GM12878 (cell line): ENCODE measurements at regions not wholly inside any gene's neighbourhood (a gene's known extent, or its start where the extent isn't known, plus 50 kb on each side); places are given as distances from the start of the nearest gene placed in this dataset.

Experiments used
- CHD2 ChIP-seq: IDR thresholded peaks from 2 replicates; pipeline ENCODE4 v1.6.1; 2011; ENCODE audit warnings: low read depth, low read length, improper control_type of control experiment, borderline replicate concordance
- CREB1 ChIP-seq: IDR thresholded peaks from 2 replicates; pipeline ENCODE4 v1.6.1; 2012; ENCODE audit warnings: low read depth, mild to moderate bottlenecking, inconsistent platforms
- EGR1 ChIP-seq, 2 experiments: IDR thresholded peaks; 1 replicate in 1 of 2; 2 replicates in 1 of 2; pipeline ENCODE4 v1.6.1; 2011 to 2012; ENCODE audit warnings: low read depth in 2 of 2, low read length in 2 of 2, borderline replicate concordance in 1 of 2, mild to moderate bottlenecking in 1 of 2, moderate library complexity in 1 of 2
- FOS ChIP-seq: IDR thresholded peaks from 3 replicates; pipeline ENCODE4 v1.6.1; 2011; ENCODE audit warnings: borderline replicate concordance; ENCODE audit not compliant: insufficient read length; ENCODE audit errors: extremely low read depth
- GATAD2B ChIP-seq: fragments of 450-650 bp; conservative IDR thresholded peaks from 2 replicates; pipeline ENCODE4 v1.6.1; 2017; ENCODE audit warnings: low read depth, mild to moderate bottlenecking, moderate library complexity
- HCFC1 ChIP-seq: fragments of 150-350 bp; IDR thresholded peaks from 2 replicates; pipeline ENCODE4 v1.6.1; 2014; ENCODE audit warnings: low read length
- KLF5 ChIP-seq: fragments of 450-650 bp; IDR thresholded peaks from 2 replicates; pipeline ENCODE4 v1.6.1; 2014; ENCODE audit warnings: mild to moderate bottlenecking; ENCODE audit not compliant: partially characterized antibody
- LARP7 ChIP-seq: fragments of 450-650 bp; IDR thresholded peaks from 2 replicates; pipeline ENCODE4 v1.6.1; 2017; ENCODE audit warnings: mild to moderate bottlenecking
- MEF2B ChIP-seq: fragments of 450-650 bp; IDR thresholded peaks from 2 replicates; pipeline ENCODE4 v1.6.1; 2018; ENCODE audit warnings: mild to moderate bottlenecking, moderate library complexity; ENCODE audit not compliant: partially characterized antibody, poor library complexity, severe bottlenecking
- MTA2 ChIP-seq: fragments of 450-650 bp; IDR thresholded peaks from 2 replicates; pipeline ENCODE4 v1.6.1; 2016; ENCODE audit warnings: low read depth, mild to moderate bottlenecking, moderate library complexity
- MYC ChIP-seq: IDR thresholded peaks from 2 replicates; pipeline ENCODE4 v1.6.1; 2011; ENCODE audit warnings: mild to moderate bottlenecking, low read length, moderate library complexity, inconsistent platforms; ENCODE audit not compliant: insufficient read depth, insufficient replicate concordance, insufficient read length, severe bottlenecking
- NFYB ChIP-seq: IDR thresholded peaks from 2 replicates; pipeline ENCODE4 v1.6.1; 2011; ENCODE audit warnings: low read depth, mild to moderate bottlenecking, low read length, improper control_type of control experiment, moderate library complexity; ENCODE audit not compliant: insufficient read depth
- NRF1 ChIP-seq: conservative IDR thresholded peaks from 2 replicates; pipeline ENCODE4 v1.6.1; 2011; ENCODE audit warnings: mild to moderate bottlenecking, low read depth, low read length, improper control_type of control experiment
- RB1 ChIP-seq: fragments of 450-650 bp; formaldehyde crosslinking; IDR thresholded peaks from 2 replicates; pipeline ENCODE4 v1.6.1; 2017; ENCODE audit warnings: mild to moderate bottlenecking, borderline replicate concordance
- RELA ChIP-seq: fragments of 450-650 bp; IDR thresholded peaks from 2 replicates; pipeline ENCODE4 v1.8.0; 2014; ENCODE audit warnings: borderline replicate concordance; ENCODE audit not compliant: partially characterized antibody
- RFX5 ChIP-seq: IDR thresholded peaks from 2 replicates; pipeline ENCODE4 v1.6.1; 2011; ENCODE audit warnings: low read depth, low read length, improper control_type of control experiment
- SMAD5 ChIP-seq: IDR thresholded peaks from 2 replicates; pipeline ENCODE4 v1.6.1; 2016; ENCODE audit warnings: antibody characterized with exemption, low read depth
- SMARCA5 ChIP-seq: fragments of 450-650 bp; IDR thresholded peaks from 2 replicates; pipeline ENCODE4 v1.6.1; 2017; ENCODE audit warnings: mild to moderate bottlenecking
- SMC3 ChIP-seq: IDR thresholded peaks from 2 replicates; pipeline ENCODE4 v1.6.1; 2011; ENCODE audit warnings: low read length, improper control_type of control experiment, borderline replicate concordance
- SPI1 ChIP-seq: IDR thresholded peaks from 2 replicates; pipeline ENCODE4 v1.6.1; 2011; ENCODE audit warnings: low read depth, mild to moderate bottlenecking, low read length, moderate library complexity, borderline replicate concordance; ENCODE audit not compliant: insufficient read depth
- SREBF1 ChIP-seq: IDR thresholded peaks from 2 replicates; pipeline ENCODE4 v1.6.1; 2012; ENCODE audit warnings: mild to moderate bottlenecking, low read length
- STAT3 ChIP-seq: IDR thresholded peaks from 2 replicates; pipeline ENCODE4 v1.6.1; 2011; ENCODE audit warnings: low read depth, low read length, improper control_type of control experiment
- TF ChIP-seq, protein P1 (sequence below): IDR thresholded peaks from 2 replicates; pipeline ENCODE4 v1.6.1; 2012; ENCODE audit warnings: improper control_type of control experiment, low read depth, low read length; ENCODE audit not compliant: insufficient replicate concordance
- TF ChIP-seq, protein P2 (sequence below): fragments of 450-650 bp; IDR thresholded peaks from 2 replicates; pipeline ENCODE4 v1.6.1; 2016; ENCODE audit warnings: mild to moderate bottlenecking

DNA sequence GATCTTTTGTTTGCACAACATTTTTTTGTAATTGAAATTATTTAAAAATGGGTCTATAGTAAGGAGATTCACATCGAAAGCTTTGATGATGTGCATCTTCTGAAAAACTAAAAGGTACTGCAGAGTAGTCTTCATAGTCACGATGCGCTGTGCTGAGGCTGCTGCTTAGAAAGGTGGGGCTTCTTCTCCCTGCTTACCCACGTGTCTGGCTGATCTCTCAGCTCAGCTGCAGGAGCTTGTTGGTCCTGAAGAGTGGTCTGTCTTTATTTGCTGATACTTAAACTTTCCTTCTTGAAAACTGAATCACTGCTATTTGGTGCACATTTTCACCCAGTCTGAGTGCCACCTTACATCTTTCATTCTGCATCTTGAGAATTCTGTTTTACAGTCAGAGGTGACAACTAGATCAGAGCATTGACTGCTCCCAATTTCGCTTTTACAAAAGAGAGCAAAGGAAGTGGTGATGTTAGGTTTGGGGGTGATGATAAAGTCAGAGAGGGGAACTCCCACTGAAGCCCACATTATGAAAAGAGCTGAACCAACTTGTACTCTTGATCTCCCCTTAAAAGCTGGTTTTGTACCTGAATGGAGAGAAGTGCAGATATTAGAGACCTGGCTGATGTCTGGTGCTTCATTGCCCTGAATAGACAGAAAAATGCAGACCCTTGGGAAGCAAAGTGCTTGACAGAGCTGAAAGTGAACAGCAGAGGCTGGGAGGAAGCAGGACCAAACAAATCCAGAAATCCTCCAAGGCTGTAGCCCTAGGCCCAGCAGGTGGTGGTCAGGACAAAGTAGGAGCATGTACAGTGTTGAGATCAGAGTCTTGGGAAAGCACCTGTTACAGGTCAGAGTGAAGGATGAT lies 984.5 kb downstream of the TSN start (continued):
- TF ChIP-seq, protein P1, sequence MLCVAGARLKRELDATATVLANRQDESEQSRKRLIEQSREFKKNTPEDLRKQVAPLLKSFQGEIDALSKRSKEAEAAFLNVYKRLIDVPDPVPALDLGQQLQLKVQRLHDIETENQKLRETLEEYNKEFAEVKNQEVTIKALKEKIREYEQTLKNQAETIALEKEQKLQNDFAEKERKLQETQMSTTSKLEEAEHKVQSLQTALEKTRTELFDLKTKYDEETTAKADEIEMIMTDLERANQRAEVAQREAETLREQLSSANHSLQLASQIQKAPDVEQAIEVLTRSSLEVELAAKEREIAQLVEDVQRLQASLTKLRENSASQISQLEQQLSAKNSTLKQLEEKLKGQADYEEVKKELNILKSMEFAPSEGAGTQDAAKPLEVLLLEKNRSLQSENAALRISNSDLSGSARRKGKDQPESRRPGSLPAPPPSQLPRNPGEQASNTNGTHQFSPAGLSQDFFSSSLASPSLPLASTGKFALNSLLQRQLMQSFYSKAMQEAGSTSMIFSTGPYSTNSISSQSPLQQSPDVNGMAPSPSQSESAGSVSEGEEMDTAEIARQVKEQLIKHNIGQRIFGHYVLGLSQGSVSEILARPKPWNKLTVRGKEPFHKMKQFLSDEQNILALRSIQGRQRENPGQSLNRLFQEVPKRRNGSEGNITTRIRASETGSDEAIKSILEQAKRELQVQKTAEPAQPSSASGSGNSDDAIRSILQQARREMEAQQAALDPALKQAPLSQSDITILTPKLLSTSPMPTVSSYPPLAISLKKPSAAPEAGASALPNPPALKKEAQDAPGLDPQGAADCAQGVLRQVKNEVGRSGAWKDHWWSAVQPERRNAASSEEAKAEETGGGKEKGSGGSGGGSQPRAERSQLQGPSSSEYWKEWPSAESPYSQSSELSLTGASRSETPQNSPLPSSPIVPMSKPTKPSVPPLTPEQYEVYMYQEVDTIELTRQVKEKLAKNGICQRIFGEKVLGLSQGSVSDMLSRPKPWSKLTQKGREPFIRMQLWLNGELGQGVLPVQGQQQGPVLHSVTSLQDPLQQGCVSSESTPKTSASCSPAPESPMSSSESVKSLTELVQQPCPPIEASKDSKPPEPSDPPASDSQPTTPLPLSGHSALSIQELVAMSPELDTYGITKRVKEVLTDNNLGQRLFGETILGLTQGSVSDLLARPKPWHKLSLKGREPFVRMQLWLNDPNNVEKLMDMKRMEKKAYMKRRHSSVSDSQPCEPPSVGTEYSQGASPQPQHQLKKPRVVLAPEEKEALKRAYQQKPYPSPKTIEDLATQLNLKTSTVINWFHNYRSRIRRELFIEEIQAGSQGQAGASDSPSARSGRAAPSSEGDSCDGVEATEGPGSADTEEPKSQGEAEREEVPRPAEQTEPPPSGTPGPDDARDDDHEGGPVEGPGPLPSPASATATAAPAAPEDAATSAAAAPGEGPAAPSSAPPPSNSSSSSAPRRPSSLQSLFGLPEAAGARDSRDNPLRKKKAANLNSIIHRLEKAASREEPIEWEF, result no peak
- TF ChIP-seq SMAD5 (no peak), CHD2 (0 out of 2 replicates have a peak, but pooled peaks have one; percentile 4), MEF2B (no peak), MTA2 (peak; percentile 61), SMC3 (no peak), RELA (no peak), HCFC1 (no peak), KLF5 (no peak), EGR1 (IDR thresholded peaks at IDR 0.05; ENCODE audit: borderline replicate concordance in 1 of 2, low read depth in 2 of 2, low read length in 2 of 2) (no peak), SMARCA5 (no peak), NRF1 (no peak), GATAD2B (no peak), NFYB (no peak), MYC (no peak), SREBF1 (no peak), CREB1 (no peak), STAT3 (peak; percentile 67; the same call in 1 of the 2 replicates), RFX5 (no peak), SPI1 (peak; percentile 34; the same call in 1 of the 2 replicates), LARP7 (0 out of 2 replicates have a peak, but pooled peaks have one; percentile 44), RB1 (no peak), FOS (no peak)
- TF ChIP-seq, protein P2, sequence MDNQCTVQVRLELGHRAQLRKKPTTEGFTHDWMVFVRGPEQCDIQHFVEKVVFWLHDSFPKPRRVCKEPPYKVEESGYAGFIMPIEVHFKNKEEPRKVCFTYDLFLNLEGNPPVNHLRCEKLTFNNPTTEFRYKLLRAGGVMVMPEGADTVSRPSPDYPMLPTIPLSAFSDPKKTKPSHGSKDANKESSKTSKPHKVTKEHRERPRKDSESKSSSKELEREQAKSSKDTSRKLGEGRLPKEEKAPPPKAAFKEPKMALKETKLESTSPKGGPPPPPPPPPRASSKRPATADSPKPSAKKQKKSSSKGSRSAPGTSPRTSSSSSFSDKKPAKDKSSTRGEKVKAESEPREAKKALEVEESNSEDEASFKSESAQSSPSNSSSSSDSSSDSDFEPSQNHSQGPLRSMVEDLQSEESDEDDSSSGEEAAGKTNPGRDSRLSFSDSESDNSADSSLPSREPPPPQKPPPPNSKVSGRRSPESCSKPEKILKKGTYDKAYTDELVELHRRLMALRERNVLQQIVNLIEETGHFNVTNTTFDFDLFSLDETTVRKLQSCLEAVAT, result peak; percentile 71; the same call in 1 of the 2 replicates
